Esophagus squamous epithelium (tissue), 5 donors: ENCODE measurements at regions not wholly inside any gene's neighbourhood (a gene's known extent, or its start where the extent isn't known, plus 50 kb on each side); places are given as distances from the start of the nearest gene placed in this dataset.
A peak's percentile ranks its signal among the peaks of the same experiment; 100 is the strongest.

Experiments
- DNase-seq: peaks from one replicate; lab custom pipeline; 2025; lab: John Stamatoyannopoulos, UW
- H3K27ac ChIP-seq, 4 donors: fragments of 200-600 bp; sonication (generic); one replicate each; pipeline ENCODE4 v1.5.1; 2016 to 2019; ENCODE audit warnings: mild to moderate bottlenecking in 1 of 4
- H3K27me3 ChIP-seq, 4 donors: fragments of 200-600 bp; sonication (generic); 1 replicate in 3 of 4; 2 replicates in 1 of 4; pipeline versions ENCODE4 v1.5.1 to v1.6.0; 2017 to 2021; ENCODE audit warnings: antibody characterized with exemption in 1 of 4
- H3K36me3 ChIP-seq, 3 donors: fragments of 200-600 bp; sonication (generic); one replicate each; pipeline ENCODE4 v1.5.1; 2016 to 2019
- H3K4me1 ChIP-seq, 3 donors: fragments of 200-600 bp; sonication (generic); one replicate each; pipeline ENCODE4 v1.5.1; 2017 to 2019
- H3K4me3 ChIP-seq, 4 donors: fragments of 200-600 bp; sonication (generic); 1 replicate in 3 of 4; 2 replicates in 1 of 4; pipeline ENCODE4 v1.5.1; 2016 to 2019; ENCODE audit warnings: mild to moderate bottlenecking in 2 of 4, moderate library complexity in 1 of 4
- H3K9me3 ChIP-seq, 3 donors: fragments of 200-600 bp; sonication (generic); one replicate each; pipeline ENCODE4 v1.5.1; 2016 to 2019
- CTCF ChIP-seq, 6 experiments: fragments of 450-650 bp in 4 of 6; fragments of 200-600 bp in 2 of 6; sonication (generic) in 2 of 6; IDR thresholded peaks; one replicate each; pipeline ENCODE4 v1.5.1; 2016 to 2019; ENCODE audit warnings: antibody characterized with exemption in 6 of 6, mild to moderate bottlenecking in 4 of 6, moderate library complexity in 4 of 6
- POLR2A ChIP-seq, 4 donors: fragments of 450-650 bp; IDR thresholded peaks; one replicate each; pipeline ENCODE4 v1.6.1; 2017; ENCODE audit warnings: antibody characterized with exemption in 4 of 4, mild to moderate bottlenecking in 4 of 4, moderate library complexity in 3 of 4
- WGBS, 2 donors: methylation state at CpG; one replicate each; pipeline ENCODE4 v1.1.5; 2018; 5-methylcytosine and 5-hydroxymethylcytosine counted together
- intact Hi-C: fragments of 100-400 bp; cut with DNase I; formaldehyde crosslinking; loops from one replicate; pipeline ENCODE4 v1.15.0; 2022
- donor health status: DM: yes; HTN: yes; CAD: no.

DNA sequence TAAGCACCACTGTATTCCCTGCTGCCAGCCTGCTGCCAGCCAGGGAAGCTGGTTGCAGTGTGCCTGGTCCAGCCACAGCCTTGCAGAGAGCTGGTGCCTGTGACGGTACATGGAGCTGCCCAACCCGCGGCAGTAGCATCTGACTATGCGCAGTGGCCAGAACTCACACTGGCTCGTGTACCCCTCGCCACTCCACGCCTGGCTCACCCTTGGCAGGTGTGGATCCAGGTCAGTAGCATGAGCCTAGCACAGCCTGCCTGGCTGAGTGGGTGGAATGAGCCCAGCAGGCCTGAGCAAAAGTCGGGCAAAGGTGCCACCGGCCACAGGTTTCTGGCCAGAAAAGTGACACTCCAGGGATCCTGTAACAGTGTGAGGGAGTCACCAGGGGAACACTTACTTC lies 361.7 kb upstream of the MAP3K7 start:
- H3K4me3 ChIP-seq = no peak overlapping the region
- TF ChIP-seq CTCF (IDR thresholded peaks at IDR 0.05) (no peak), POLR2A (IDR thresholded peaks at IDR 0.05) (no peak)
- H3K9me3 ChIP-seq = no peaks in the 10 kb centered on the region
- no peaks in the 10 kb centered on the region for H3K27me3 ChIP-seq
- intact Hi-C loops = no loop called here
- no peak overlapping the region for H3K27ac ChIP-seq
- WGBS, 2 donors = 80% methylated on average over 7 of the region's 9 CpGs; no CpG with 5 or more reads in 1 of the 2 donors
- no peaks in the 10 kb centered on the region for H3K36me3 ChIP-seq
- H3K4me1 ChIP-seq = no peaks in the 10 kb centered on the region
- no peak for DNase-seq

DNA sequence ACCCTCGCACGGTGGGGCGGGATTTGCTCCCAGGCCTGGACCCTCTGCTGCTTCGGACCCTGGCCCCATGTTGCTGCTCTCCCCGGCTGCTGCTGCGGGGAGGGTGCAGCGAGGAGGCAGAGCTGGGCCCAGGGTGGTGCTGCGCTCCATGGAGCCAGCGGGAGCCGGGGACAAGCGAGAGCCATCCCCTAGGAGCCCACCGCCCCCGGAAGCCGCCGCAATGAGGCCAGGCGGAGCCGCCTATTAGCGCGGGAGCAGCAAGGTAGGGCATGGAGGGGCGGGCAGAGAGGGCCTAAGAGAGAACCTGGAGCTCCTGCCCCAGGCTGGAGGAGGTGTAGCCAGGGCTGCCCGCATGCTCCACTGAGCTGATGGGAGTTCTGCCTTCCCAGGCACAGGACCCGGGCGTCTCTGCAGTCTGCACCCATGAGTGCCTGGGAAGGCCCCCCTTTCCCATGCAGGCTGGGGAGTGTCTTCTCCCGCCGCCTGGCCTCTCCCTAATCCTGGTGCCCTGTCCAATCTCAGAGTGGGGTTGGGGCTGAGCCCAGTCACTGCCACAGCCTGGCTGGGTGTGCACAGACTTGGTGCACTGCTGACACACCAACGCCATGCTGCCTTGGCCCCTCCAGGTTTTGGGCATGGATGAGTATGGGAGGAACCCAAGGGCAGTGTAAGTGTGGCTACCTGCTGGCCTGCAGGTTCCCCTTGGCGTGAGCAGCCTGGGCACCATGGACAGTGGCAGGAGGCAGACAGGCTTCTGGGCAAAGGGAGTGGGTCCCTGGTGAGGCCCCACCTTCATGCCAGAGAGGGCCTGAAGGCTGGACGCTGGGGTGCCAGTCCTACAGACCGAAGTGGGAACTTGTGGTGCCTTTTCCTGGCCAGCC lies 360.6 kb upstream of the MAP3K7 start:
- Histone ChIP-seq H3K36me3 (no peaks in the 10 kb centered on the region), H3K4me1 (no peaks in the 10 kb centered on the region), H3K27me3 (no peaks in the 10 kb centered on the region), H3K27ac (no peak overlapping the region), H3K9me3 (no peaks in the 10 kb centered on the region), H3K4me3 (no peak overlapping the region)
- TF ChIP-seq CTCF (IDR thresholded peaks at IDR 0.05) = no peak
- no peak for TF ChIP-seq POLR2A (IDR thresholded peaks at IDR 0.05)
- no peak for DNase-seq
- intact Hi-C loops = no loop called here
- WGBS, 2 donors = 80% methylated on average over 2 of the region's 29 CpGs; no CpG with 5 or more reads in 1 of the 2 donors

- no peak overlapping the region for H3K4me3 ChIP-seq
- no peaks in the 10 kb centered on the region for H3K27me3 ChIP-seq
- H3K27ac ChIP-seq = no peak overlapping the region
- TF ChIP-seq CTCF (IDR thresholded peaks at IDR 0.05) (no peak), POLR2A (IDR thresholded peaks at IDR 0.05) (no peak)
- no peaks in the 10 kb centered on the region for H3K36me3 ChIP-seq
- no peak for DNase-seq
- intact Hi-C loops = no loop called here
- H3K9me3 ChIP-seq = no peaks in the 10 kb centered on the region
- WGBS, 2 donors = 37 to 64% methylated on average over 2 to 7 of the region's 7 CpGs
- no peaks in the 10 kb centered on the region for H3K4me1 ChIP-seq
Measured at GRCh38 chr6:90941885-90942284, 355.0 kb upstream of the MAP3K7 start.

DNA sequence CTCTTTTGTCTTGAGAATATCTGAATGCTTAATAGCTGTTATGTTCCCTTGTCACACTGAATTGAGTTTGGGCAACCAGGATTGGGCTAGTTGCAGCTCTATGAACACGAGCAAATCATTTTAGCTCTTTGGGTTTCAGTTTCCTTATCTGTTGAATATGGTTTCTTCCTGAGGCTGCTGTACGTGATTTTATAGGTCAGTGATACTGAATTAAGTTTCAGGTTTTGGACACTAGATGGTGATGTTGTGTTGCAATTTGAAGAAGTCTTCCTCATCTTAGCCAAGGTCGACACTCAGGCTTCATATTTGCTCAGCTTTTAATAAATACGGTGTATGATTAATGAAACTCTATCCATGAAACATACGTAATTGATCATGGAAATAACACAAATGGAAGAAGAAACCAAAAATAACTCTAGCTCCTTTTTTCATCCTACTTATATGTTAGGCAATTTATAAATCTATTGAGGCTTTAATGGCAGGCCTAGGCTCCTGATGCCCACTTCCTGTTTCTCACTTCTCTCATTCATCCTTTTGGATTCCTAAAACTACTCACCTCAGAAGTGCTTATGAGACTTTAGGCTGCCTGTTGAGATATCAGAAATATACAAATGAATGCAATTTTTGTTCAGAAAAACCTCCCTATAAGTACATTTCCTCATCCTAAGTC lies 354.1 kb upstream of the MAP3K7 start:
- no peaks in the 10 kb centered on the region for H3K4me1 ChIP-seq
- no peak overlapping the region for H3K27ac ChIP-seq
- no peaks in the 10 kb centered on the region for H3K27me3 ChIP-seq
- WGBS, 2 donors = 9 to 21% methylated on average over 5 of the region's 5 CpGs
- peak overlapping the region in 1 of 4 donors; percentile 44 for H3K4me3 ChIP-seq
- H3K36me3 ChIP-seq = no peaks in the 10 kb centered on the region
- DNase-seq = no peak
- intact Hi-C loops = no loop called here
- no peaks in the 10 kb centered on the region for H3K9me3 ChIP-seq
- TF ChIP-seq CTCF (IDR thresholded peaks at IDR 0.05) = peak; percentile 28 to 69 (median 51)
- no peak for TF ChIP-seq POLR2A (IDR thresholded peaks at IDR 0.05)

GRCh38 chr6:90939906-90940305 lies 353.0 kb upstream of the MAP3K7 start:
- DNase-seq = no peak
- TF ChIP-seq CTCF (IDR thresholded peaks at IDR 0.05) (no peak), POLR2A (IDR thresholded peaks at IDR 0.05) (no peak)
- Histone ChIP-seq H3K4me1 (no peaks in the 10 kb centered on the region), H3K4me3 (no peak overlapping the region), H3K27ac (no peak overlapping the region), H3K27me3 (no peaks in the 10 kb centered on the region), H3K9me3 (no peaks in the 10 kb centered on the region), H3K36me3 (no peaks in the 10 kb centered on the region)
- intact Hi-C loops = no loop called here
- WGBS, 2 donors = 38 to 63% methylated on average over 1 of the region's 1 CpG
